Parathyroid adenoma (tissue), 2 donors: ENCODE measurements at regions not wholly inside any gene's neighbourhood (a gene's known extent, or its start where the extent isn't known, plus 50 kb on each side); places are given as distances from the start of the nearest gene placed in this dataset.

Experiments used
- H2AFZ ChIP-seq: fragments of 300-600 bp; sonication (generic); one replicate; pipeline ENCODE4 v1.7.0; 2017; ENCODE audit warnings: antibody characterized with exemption, mild to moderate bottlenecking
- H3K27ac ChIP-seq: fragments of 300-600 bp; sonication (generic); one replicate; pipeline ENCODE4 v1.7.0; 2017
- H3K27me3 ChIP-seq: fragments of 300-600 bp; sonication (generic); one replicate; pipeline ENCODE4 v1.7.0; 2017; ENCODE audit warnings: low read length; ENCODE audit not compliant: control insufficient read depth, insufficient read depth
- H3K36me3 ChIP-seq: fragments of 300-600 bp; sonication (generic); one replicate; pipeline ENCODE4 v1.7.0; 2017; ENCODE audit warnings: low read length; ENCODE audit not compliant: control insufficient read depth, insufficient read depth
- H3K4me1 ChIP-seq: fragments of 300-600 bp; sonication (generic); one replicate; pipeline ENCODE4 v1.7.0; 2017; ENCODE audit warnings: control low read depth
- H3K4me2 ChIP-seq: fragments of 300-600 bp; sonication (generic); one replicate; pipeline ENCODE4 v1.7.0; 2017; ENCODE audit warnings: low read length
- H3K4me3 ChIP-seq: fragments of 300-600 bp; sonication (generic); one replicate; pipeline ENCODE4 v1.7.0; 2017; ENCODE audit warnings: low read depth, low read length
- H3K79me2 ChIP-seq: fragments of 300-600 bp; sonication (generic); one replicate; pipeline ENCODE4 v1.7.0; 2017; ENCODE audit warnings: control low read depth
- H3K9ac ChIP-seq: fragments of 300-600 bp; sonication (generic); one replicate; pipeline ENCODE4 v1.7.0; 2017; ENCODE audit warnings: mild to moderate bottlenecking
- H3K9me3 ChIP-seq: fragments of 300-600 bp; sonication (generic); one replicate; pipeline ENCODE4 v1.7.0; 2017; ENCODE audit warnings: low read length; ENCODE audit not compliant: control insufficient read depth
- CTCF ChIP-seq: fragments of 300-600 bp; sonication (generic); IDR thresholded peaks from one replicate; pipeline ENCODE4 v1.7.0; 2017; ENCODE audit warnings: antibody characterized with exemption, mild to moderate bottlenecking
- donor health status: primary hyperparathyroidism.

- no peak overlapping the region for H3K27ac ChIP-seq
- H3K36me3 ChIP-seq, result no peaks in the 10 kb centered on the region
- no peaks in the 10 kb centered on the region for H3K9me3 ChIP-seq
- no peaks in the 10 kb centered on the region for H3K79me2 ChIP-seq
- H3K9ac ChIP-seq, result no peak overlapping the region
- no peak overlapping the region for H3K4me2 ChIP-seq
- H3K4me3 ChIP-seq, result no peak overlapping the region
- no peaks in the 10 kb centered on the region for H3K27me3 ChIP-seq
- no peak for TF ChIP-seq CTCF
- H3K4me1 ChIP-seq, result no peaks in the 10 kb centered on the region
- no peak overlapping the region for H2AFZ ChIP-seq
Observed at GRCh38 chr13:44860454-44860853, 128.8 kb downstream of the NUFIP1 start.

GRCh38 chr13:44857736-44858135 is 131.5 kb downstream of the NUFIP1 start:
- H3K9me3 ChIP-seq, result no peaks in the 10 kb centered on the region
- H3K27ac ChIP-seq, result no peak overlapping the region
- TF ChIP-seq CTCF, result no peak
- no peaks in the 10 kb centered on the region for H3K27me3 ChIP-seq
- H3K36me3 ChIP-seq, result no peaks in the 10 kb centered on the region
- H3K4me2 ChIP-seq, result no peak overlapping the region
- no peak overlapping the region for H3K4me3 ChIP-seq
- peaks cover 5% of the 10 kb centered on the region for H3K4me1 ChIP-seq
- no peak overlapping the region for H2AFZ ChIP-seq
- H3K79me2 ChIP-seq, result no peaks in the 10 kb centered on the region
- no peak overlapping the region for H3K9ac ChIP-seq

GRCh38 chr13:44857061-44857460 is 132.2 kb downstream of the NUFIP1 start:
- Histone ChIP-seq H3K27ac (no peak overlapping the region), H3K36me3 (no peaks in the 10 kb centered on the region)
- no peak for TF ChIP-seq CTCF

GRCh38 chr13:44855860-44856259 is 133.4 kb downstream of the NUFIP1 start:
- no peaks in the 10 kb centered on the region for H3K36me3 ChIP-seq
- no peaks in the 10 kb centered on the region for H3K27me3 ChIP-seq
- H3K4me2 ChIP-seq, result no peak overlapping the region
- no peak for TF ChIP-seq CTCF
- peaks cover 5% of the 10 kb centered on the region for H3K4me1 ChIP-seq
- no peak overlapping the region for H3K4me3 ChIP-seq
- H3K27ac ChIP-seq, result no peak overlapping the region
- no peak overlapping the region for H3K9ac ChIP-seq
- H2AFZ ChIP-seq, result no peak overlapping the region
- H3K79me2 ChIP-seq, result no peaks in the 10 kb centered on the region
- H3K9me3 ChIP-seq, result no peaks in the 10 kb centered on the region

More at GRCh38 chr13:44857061-44857460, 132.2 kb downstream of the NUFIP1 start:
- Histone ChIP-seq H3K79me2 (no peaks in the 10 kb centered on the region), H3K4me3 (no peak overlapping the region), H3K4me2 (no peak overlapping the region), H3K9me3 (no peaks in the 10 kb centered on the region), H2AFZ (no peak overlapping the region), H3K27me3 (no peaks in the 10 kb centered on the region), H3K4me1 (peaks cover 5% of the 10 kb centered on the region), H3K9ac (no peak overlapping the region)

GRCh38 chr13:44854313-44855060 is 134.8 kb downstream of the NUFIP1 start:
- Histone ChIP-seq H3K79me2 (no peaks in the 10 kb centered on the region), H3K27ac (peak overlapping the region; percentile 40), H3K27me3 (no peaks in the 10 kb centered on the region), H3K36me3 (no peaks in the 10 kb centered on the region), H3K4me2 (no peak overlapping the region), H3K4me1 (peaks cover 13% of the 10 kb centered on the region), H3K4me3 (no peak overlapping the region), H2AFZ (peak overlapping the region; percentile 61), H3K9ac (no peak overlapping the region), H3K9me3 (no peaks in the 10 kb centered on the region)
- no peak for TF ChIP-seq CTCF
